HCT116 (cell line): ENCODE measurements at regions not wholly inside any gene's neighbourhood (a gene's known extent, or its start where the extent isn't known, plus 50 kb on each side); places are given as distances from the start of the nearest gene placed in this dataset.

Source experiments
- ATF3 ChIP-seq: IDR thresholded peaks from 2 replicates; pipeline ENCODE4 v1.6.1; 2012
- CTCF ChIP-seq, 3 experiments: fragments of 200-600 bp in 1 of 3; sonication (generic) in 1 of 3; IDR thresholded peaks in 2 of 3; conservative IDR thresholded peaks in 1 of 3; 2 replicates each; pipeline ENCODE4 v1.5.1; 2012 to 2017; ENCODE audit warnings: low read depth in 2 of 3, low read length in 2 of 3, antibody characterized with exemption in 1 of 3, borderline replicate concordance in 1 of 3, control low read depth in 1 of 3, mild to moderate bottlenecking in 1 of 3, mixed read lengths in 1 of 3, mixed run types in 1 of 3, moderate library complexity in 1 of 3; ENCODE audit not compliant: insufficient read depth in 1 of 3
- EZH2 ChIP-seq: fragments of 200-600 bp; sonication (generic); IDR thresholded peaks from 2 replicates; pipeline ENCODE4 v1.6.1; 2017; ENCODE audit warnings: antibody characterized with exemption, mixed run types
- POLR2A ChIP-seq: IDR thresholded peaks from 2 replicates; pipeline ENCODE4 v1.7.0; 2011; ENCODE audit warnings: borderline replicate concordance; ENCODE audit not compliant: insufficient read depth, insufficient read length; ENCODE audit errors: extremely low read depth
- REST ChIP-seq: IDR thresholded peaks from 2 replicates; pipeline ENCODE4 v1.6.1; 2012; ENCODE audit warnings: low read depth
- ZNF274 ChIP-seq: fragments of 200-500 bp; sonication (Bioruptor generic); IDR thresholded peaks from 2 replicates; pipeline ENCODE4 v1.6.1; 2014; ENCODE audit warnings: mild to moderate bottlenecking, low read depth, low read length, inconsistent platforms

GRCh38 chr2:70371753-70372152 lies 69.9 kb upstream of the FAM136A start:
- no peak for TF ChIP-seq POLR2A
- no peak for TF ChIP-seq CTCF (IDR thresholded peaks at IDR 0.05 in 2 of 3, conservative IDR thresholded peaks at IDR 0.05 in 1 of 3; ENCODE audit: borderline replicate concordance in 1 of 3, insufficient read depth in 1 of 3, low read depth in 2 of 3, low read length in 2 of 3)
- no peak for TF ChIP-seq EZH2
- no peak for TF ChIP-seq REST
- TF ChIP-seq ATF3, result no peak
- TF ChIP-seq ZNF274, result no peak
